ENCODE measurements at regions not wholly inside any gene's neighbourhood (a gene's known extent, or its start where the extent isn't known, plus 50 kb on each side); places are given as distances from the start of the nearest gene placed in this dataset.

- H3K4me1 ChIP-seq, result no peaks in the 10 kb centered on the region
- DNase-seq, result no peak
- intact Hi-C loops (cut with DNase I; ENCODE audit: low total_unique reads), result no loop called here
- 50 to 59% (median 53%) methylated on average over 4 of the region's 4 CpGs for WGBS, 5 donors
- no peak overlapping the region for H3K4me3 ChIP-seq
- H3K27ac ChIP-seq, result no peak overlapping the region
- TF ChIP-seq POLR2A (IDR thresholded peaks at IDR 0.05) (no peak), POLR2AphosphoS5 (IDR thresholded peaks at IDR 0.05) (no peak)
- TF ChIP-seq, protein P1, sequence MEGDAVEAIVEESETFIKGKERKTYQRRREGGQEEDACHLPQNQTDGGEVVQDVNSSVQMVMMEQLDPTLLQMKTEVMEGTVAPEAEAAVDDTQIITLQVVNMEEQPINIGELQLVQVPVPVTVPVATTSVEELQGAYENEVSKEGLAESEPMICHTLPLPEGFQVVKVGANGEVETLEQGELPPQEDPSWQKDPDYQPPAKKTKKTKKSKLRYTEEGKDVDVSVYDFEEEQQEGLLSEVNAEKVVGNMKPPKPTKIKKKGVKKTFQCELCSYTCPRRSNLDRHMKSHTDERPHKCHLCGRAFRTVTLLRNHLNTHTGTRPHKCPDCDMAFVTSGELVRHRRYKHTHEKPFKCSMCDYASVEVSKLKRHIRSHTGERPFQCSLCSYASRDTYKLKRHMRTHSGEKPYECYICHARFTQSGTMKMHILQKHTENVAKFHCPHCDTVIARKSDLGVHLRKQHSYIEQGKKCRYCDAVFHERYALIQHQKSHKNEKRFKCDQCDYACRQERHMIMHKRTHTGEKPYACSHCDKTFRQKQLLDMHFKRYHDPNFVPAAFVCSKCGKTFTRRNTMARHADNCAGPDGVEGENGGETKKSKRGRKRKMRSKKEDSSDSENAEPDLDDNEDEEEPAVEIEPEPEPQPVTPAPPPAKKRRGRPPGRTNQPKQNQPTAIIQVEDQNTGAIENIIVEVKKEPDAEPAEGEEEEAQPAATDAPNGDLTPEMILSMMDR (IDR thresholded peaks at IDR 0.05 in 8 of 11, conservative IDR thresholded peaks at IDR 0.05 in 3 of 11), result no peak
- peaks cover 0 to 15% (median 2%) of the 10 kb centered on the region in 8 donors for H3K9me3 ChIP-seq
- H3K27me3 ChIP-seq (replicated peaks in 1 of 7), result no peaks in the 10 kb centered on the region
- H3K36me3 ChIP-seq, result no peaks in the 10 kb centered on the region
Observed at GRCh38 chr18:38077229-38077628, 511.6 kb upstream of the CELF4 start.

DNA sequence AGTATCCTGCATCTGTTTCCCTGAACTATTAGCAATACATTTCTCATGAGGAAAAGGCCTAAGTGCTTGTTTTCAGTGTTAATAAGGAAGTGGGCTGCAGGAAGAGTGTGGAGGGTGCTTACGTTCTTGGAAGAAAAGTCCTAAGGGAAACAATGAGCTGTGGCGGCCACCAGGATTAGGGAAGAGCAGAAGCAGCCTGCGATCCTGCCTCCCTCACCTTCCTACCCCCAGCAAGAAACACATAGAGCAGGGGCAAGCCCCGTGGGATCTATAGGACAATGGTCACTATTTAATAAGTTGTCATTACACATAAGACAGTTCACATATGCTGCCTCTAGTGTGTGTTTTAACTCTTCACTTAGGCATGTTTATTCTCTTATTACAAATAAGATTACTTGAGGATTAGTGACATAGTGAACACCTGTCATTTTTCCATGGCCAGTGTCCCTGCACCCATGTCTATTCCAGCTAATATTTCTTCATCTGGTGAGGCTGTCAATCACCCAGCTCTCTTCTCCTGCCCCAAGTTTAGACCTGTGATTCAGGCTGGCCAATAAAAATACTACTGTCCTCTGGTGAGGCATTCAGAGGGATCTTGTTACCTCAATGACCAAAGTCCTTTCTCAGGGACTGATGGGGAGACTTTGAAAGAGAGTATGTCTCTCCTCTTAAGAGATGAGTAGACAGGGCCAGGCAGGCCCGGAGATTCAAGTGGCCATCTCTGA lies 510.9 kb upstream of the CELF4 start:
- DNase-seq, result no peak
- TF ChIP-seq, protein P1 (IDR thresholded peaks at IDR 0.05 in 8 of 11, conservative IDR thresholded peaks at IDR 0.05 in 3 of 11), result no peak
- TF ChIP-seq POLR2A (IDR thresholded peaks at IDR 0.05), result no peak
- TF ChIP-seq POLR2AphosphoS5 (IDR thresholded peaks at IDR 0.05), result no peak
- Histone ChIP-seq H3K4me1 (no peaks in the 10 kb centered on the region), H3K27ac (no peak overlapping the region), H3K4me3 (no peak overlapping the region), H3K27me3 (replicated peaks in 1 of 7) (no peaks in the 10 kb centered on the region), H3K36me3 (no peaks in the 10 kb centered on the region), H3K9me3 (peaks cover 0 to 15% (median 2%) of the 10 kb centered on the region in 8 donors)
- 67 to 80% (median 70%) methylated on average over 5 of the region's 5 CpGs for WGBS, 5 donors
- intact Hi-C loops (cut with DNase I; ENCODE audit: low total_unique reads), result no loop called here

GRCh38 chr18:38074298-38074876 lies 508.8 kb upstream of the CELF4 start:
- Histone ChIP-seq H3K27me3 (replicated peaks in 1 of 7) (no peaks in the 10 kb centered on the region), H3K4me1 (no peaks in the 10 kb centered on the region), H3K36me3 (no peaks in the 10 kb centered on the region), H3K4me3 (no peak overlapping the region), H3K9me3 (peaks cover 0 to 21% (median 2%) of the 10 kb centered on the region in 8 donors), H3K27ac (no peak overlapping the region)
- intact Hi-C loops (cut with DNase I; ENCODE audit: low total_unique reads), result no loop called here
- no peak for TF ChIP-seq POLR2A (IDR thresholded peaks at IDR 0.05)
- no peak for TF ChIP-seq POLR2AphosphoS5 (IDR thresholded peaks at IDR 0.05)
- no peak for DNase-seq
- WGBS, 5 donors, result 62 to 77% (median 68%) methylated on average over 3 of the region's 3 CpGs

DNA sequence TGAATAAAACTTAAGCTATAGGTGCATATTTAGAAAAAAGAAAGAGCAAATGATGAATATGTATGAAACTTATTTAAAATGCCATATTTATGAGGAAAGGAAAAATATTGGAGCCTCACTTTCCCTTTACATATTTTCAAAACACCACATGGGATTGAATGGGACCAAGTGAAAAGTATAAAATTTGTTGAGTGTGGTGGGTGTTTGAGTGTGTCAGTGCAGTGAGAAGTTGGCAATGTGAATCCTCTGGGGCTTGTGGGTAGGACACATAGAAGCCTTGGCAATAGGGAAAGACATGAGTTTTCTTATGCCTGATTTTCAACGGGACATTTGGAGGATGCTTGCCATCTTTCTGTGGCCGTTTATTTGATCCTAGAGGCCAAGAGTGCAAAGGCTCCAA lies 502.2 kb upstream of the CELF4 start:
- 57 to 83% (median 72%) methylated on average over 2 of the region's 2 CpGs for WGBS, 5 donors
- TF ChIP-seq POLR2AphosphoS5 (IDR thresholded peaks at IDR 0.05) (no peak), POLR2A (IDR thresholded peaks at IDR 0.05) (no peak)
- TF ChIP-seq, protein P1 (IDR thresholded peaks at IDR 0.05 in 8 of 11, conservative IDR thresholded peaks at IDR 0.05 in 3 of 11), result no peak
- no peaks in the 10 kb centered on the region for H3K36me3 ChIP-seq
- H3K27me3 ChIP-seq (replicated peaks in 1 of 7), result no peaks in the 10 kb centered on the region
- DNase-seq, result no peak
- peaks cover 0 to 14% (median 0%) of the 10 kb centered on the region in 8 donors for H3K9me3 ChIP-seq
- no peak overlapping the region for H3K4me3 ChIP-seq
- no peaks in the 10 kb centered on the region for H3K4me1 ChIP-seq
- intact Hi-C loops (cut with DNase I; ENCODE audit: low total_unique reads), result no loop called here
- no peak overlapping the region for H3K27ac ChIP-seq
